NCI-H510A (cell line): ENCODE measurements at regions not wholly inside any gene's neighbourhood (a gene's known extent, or its start where the extent isn't known, plus 50 kb on each side); places are given as distances from the start of the nearest gene placed in this dataset.
"Not testable (repeated sequence)": the region's sequence is repeated elsewhere in the genome, so short reads cannot be mapped to it uniquely, and the experiment has no call there.

Source experiments
- DNase-seq: peaks from one replicate; lab custom pipeline; 2025; lab: John Stamatoyannopoulos, UW

DNA sequence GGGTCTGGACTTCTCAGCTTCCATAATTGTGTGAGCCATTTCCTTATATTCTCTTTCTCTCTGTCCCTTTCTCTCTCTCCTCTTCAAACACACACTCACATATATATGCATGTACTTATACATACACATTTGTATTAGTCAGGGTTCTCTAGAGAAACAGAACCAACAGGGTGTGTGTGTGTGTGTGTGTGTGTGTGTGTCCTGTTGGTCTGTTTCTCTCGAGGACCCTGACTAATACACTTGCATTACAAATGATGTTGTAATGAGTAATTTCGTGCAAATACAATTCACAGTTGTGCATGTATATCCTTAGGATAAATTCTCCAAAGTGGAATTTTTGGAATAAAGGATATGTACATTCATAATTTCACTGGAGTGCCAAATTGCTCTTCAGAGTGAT lies 115.3 kb downstream of the NPIPB5 start:
- DNase-seq, result no peak

DNA sequence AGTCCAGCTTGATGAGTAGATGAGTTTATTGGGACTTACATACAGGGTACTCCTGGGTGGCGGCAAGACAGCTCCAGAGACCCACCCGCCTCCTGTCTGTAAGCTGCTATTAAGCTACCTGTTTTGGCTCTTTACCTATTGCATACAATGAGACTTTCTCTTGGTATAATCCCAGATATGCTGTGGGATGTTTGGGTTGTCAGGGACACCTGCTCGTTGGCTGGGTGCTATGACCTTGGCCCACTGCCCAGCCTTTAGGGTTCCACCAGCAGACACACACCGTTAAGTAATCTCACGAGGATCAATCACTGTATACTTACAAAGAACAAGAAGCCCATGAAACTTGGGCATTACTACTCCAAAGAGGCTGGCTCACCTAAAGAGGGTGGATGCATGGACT lies 116.4 kb downstream of the NPIPB5 start:
- no peak for DNase-seq

DNA sequence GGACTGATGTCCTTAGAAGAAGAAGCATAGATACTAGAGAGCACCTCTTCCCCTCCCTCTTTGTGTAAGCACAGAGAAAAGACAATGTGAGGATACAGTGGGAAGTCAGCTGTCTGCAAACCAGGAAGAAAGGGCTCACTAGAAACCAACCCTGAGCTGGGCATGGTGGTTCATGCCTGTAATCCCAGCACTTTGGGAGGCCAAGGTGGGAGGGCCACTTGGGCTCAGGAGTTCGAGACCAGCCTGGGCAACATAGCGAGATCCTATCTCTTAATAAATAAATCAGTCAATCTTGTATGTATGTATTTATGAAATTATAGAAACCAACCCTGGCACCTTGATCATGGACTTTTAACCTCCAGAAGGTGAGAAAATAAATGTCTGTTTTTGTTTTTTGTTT lies 118.3 kb downstream of the NPIPB5 start:
- no peak for DNase-seq

DNA sequence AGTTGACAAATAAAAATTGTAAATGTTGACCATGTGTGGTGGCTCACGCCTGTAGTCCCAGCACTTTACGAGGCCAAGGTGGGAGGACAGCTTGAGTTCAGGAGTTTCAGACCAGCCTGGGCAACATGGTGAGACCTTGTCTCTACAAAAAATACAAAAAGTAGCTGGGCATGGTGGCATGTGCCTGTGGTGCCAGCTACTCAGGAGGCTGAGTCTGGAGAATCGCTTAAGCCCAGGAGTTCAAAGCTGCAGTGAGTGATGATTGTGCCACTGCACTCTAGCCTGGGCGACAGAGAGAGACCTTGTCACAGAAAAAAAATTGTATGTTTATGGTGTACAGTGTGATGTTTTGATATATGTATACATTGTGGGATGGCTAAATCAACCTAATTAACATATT lies 119.6 kb downstream of the NPIPB5 start:
- DNase-seq, result no peak

DNA sequence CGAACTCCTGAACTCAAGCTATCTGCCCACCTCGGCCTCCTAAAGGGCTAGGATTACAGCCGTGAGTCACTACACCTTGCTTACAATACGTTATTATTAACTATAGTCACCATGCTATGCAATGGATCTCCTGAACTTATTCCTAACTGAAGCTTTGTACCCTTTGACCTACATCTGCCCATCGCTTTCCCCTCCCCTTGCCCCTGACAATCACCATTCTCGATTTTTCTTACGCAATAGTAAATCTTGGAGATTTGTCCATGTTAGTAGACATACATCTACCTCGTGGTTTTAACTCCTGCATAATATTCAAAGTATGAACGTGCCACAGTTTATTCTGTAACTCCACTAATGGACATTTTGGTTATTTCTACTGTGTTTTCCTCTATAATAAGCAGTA lies 120.6 kb downstream of the NPIPB5 start:
- DNase-seq, result no peak

DNA sequence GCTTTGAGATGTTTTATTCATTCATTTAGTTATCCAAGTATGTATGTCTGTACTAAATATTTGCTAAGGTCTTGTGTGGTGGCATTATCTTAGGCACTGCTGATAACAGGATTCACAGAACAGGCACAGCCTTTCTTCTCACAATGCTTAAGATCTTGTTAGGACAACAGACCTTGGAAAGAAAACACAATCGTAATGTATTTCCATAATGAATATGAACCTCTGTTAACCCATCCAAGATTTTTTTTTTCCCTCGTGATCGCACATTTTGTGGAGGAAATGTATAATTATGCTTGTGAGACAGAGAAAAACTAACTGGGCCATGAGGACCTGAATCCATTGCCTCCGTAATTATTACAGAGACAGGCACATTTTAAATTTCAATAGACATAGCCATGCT lies 121.9 kb downstream of the NPIPB5 start:
- DNase-seq, result no peak

DNA sequence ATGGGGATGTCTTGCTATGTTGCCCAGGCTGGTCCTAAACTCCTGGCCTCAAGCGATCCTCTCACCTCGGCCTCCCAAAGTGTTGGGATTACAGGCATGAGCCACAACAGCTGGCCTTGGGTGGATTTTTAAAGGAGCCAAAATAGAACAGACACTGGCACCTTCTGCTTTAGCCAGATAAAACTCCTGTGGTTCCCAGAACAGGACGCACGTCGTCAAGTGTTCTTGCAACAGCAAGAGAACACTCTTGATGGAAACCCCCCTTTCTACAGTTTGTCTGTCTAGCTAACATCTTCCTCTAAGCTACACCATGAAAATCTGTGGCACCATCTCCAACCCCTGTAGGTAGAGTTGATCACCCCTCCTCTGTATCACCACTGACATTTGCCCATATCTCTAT lies 122.6 kb downstream of the NPIPB5 start:
- DNase-seq, result no peak

DNA sequence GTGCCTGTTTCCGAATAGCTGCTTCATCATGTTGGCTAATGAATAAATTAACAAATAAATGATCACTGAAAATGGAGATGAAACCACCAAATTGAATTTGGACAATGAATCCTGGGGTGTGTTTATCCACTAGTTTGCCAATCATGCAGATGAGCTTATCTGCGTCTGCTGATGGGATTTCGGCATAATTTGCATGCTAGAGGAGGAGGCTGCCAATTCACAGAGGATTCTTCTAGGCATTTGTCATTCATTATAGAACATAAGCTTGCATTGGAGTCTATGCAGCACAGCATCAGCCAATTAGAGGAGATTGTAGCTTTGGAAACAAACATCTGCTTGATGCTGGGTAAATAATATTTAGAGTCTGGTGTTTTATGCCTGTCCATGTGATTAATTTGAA lies 123.1 kb downstream of the NPIPB5 start:
- no peak for DNase-seq

DNA sequence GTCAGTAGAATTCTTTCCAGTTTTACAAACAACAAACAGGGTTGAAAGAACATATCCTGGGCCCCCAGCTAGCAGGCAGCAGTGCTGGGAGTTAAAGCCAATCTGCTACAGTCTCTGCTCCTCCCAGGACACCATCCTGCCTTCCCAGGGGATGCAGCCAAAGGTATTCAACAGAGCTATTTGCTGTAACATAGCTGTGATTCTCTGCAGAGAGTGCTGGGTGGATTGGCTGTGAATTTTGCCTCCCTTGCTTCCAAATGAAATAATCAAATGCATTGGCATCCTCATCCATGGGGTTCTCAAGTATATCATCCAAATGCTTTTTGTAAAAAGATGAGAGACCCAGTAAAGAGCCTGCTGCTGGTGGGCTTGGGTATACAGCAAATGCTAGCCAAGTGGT lies 124.3 kb downstream of the NPIPB5 start:
- DNase-seq, result no peak

DNA sequence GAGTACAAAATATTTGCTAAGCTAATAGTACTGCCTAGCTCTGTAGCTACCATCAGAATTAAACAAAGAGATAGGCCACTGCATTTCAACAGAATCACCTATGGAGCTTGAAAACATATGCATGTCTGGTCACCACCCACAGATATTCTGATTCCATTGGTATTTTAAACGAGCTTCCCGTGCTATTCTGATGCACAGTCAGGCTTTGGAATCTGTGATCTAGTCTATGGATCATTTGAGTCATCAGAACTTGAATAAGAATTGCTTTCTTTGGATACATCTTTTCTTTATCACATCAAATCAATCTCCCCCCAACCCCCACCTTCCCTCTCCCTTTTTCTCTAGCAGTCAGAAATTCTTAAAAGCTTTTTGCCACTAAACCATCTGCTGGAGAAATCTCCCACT lies 124.7 kb downstream of the NPIPB5 start:
- DNase-seq, result no peak

DNA sequence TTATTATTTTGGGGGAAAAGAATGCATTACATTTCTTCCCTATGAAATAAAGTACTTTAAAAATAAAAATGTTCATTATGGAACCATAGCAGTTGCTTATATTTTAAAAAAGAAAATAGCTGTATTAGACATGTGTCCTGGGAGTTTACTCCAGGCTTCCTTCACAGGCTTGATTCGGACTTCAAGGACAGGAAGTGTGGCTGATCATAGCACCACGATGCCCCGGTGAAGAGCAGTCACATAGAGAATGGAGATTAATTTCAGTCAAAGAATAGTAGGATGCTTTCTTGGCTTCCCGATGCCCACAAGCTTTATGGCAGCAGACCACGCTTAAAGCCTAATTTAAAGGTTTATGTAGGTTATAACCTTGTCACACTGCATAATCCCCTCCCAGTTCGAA lies 125.1 kb downstream of the NPIPB5 start:
- no peak for DNase-seq

DNA sequence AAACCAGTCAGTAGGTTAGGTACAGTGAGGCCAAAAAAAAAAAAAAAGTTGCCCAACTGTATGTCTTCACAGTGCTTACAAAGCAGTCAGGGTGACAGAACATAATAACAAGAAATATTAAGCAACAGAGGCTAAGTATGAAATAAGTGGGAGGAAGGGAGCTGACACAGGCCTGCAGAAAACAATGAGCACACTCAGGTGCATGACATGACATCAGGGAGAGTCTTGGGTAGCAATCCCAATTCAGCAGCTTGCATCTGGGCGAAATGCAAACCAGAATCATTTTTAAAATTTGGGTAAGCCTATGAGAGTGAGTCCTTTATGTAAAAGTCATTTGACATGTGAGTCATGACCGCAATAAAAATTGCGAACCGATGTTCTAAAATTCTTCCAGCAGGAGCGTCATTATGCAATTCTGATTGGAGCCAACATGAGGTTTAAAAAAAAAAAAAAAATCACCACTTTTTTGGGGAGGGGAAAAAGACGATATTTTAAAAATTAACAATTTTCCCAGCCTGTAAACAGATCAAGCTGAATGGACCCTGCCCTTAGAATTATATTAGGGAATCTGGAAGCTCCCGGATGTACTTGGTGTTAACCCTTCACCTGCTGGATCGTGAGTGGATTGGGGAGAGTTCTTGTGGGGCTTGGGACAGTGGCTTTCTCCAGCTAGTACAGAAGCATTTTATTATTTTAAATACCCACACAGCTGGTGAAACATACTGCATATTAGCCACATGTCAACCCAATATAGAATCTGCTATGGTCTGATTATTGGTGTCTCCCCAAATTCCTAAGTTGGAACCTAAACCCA lies 127.9 kb downstream of the NPIPB5 start:
- DNase-seq, result no peak

DNA sequence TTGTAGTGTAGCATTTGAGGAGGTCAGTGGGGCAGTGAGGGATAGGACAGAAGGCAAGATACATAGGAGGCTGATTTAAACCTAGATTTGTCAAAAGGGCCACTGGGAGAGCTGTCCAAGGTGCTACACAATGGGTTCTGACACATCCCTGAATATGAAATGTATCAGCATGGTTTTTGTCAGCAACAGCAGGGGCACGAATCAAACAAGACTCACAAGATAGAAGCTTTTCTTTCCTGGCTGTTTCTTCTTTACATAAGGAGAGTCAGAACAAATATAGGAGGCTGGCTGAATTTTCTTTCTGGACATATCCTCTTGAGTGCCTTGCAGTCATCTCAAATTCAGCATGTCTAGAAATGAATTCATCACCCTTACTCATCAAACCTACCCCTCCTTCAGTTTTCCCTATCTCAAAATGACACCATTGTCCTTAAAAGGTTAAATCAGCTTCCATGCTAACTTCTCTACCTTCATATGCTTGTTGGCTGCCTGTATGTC lies 130.5 kb downstream of the NPIPB5 start:
- DNase-seq, result no peak

DNA sequence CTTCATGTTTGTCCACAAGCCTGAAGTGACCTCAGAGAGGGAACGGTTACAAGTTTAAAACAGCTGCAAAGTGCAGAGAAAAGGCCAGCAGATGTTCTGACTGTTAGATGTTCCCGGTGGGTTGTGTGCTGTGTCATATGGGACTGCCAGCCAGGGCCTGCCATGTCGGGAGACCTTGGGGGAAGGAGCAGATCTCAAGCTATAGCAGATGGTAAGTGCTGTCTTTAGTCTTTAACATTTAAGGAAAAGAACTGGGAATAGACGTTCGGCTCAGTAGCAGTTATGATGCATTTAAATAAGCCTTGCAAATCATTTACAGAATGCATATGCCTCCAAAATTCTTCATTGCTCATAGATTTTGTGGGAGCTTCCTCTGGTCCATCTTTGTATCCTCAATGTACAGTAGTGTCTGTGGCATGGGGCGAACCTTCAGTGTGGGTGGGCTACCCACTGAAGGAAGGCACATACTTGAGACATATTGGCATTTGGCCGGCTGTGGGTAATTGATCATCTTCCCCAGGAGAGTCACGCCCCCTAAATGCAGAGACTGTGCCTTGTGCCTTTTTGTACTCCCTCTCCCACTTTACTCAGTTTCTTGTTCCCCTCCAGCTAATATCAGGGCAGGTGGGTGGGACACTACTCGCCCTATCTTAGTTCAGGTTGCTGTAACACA lies 131.9 kb downstream of the NPIPB5 start:
- DNase-seq, result no peak

DNA sequence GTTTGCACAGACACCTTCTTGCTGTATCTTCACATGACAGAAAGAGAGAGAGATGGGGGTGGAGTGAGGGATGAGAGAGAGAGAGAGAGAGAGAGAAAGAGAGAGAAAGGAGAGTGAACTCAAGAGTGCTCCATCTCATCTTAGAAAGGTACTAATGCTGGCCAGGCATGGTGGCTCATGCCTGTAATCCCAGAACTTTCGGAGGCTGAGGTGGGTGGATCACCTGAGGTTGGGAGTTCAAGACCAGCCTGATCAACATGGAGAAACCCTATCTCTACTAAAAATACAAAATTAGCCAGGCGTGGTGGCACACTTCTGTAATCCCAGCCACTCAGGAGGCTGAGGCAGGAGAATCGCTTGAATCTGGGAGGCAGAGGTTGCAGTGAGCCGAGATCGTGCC lies 132.5 kb downstream of the NPIPB5 start:
- DNase-seq, result not testable (repeated sequence)

DNA sequence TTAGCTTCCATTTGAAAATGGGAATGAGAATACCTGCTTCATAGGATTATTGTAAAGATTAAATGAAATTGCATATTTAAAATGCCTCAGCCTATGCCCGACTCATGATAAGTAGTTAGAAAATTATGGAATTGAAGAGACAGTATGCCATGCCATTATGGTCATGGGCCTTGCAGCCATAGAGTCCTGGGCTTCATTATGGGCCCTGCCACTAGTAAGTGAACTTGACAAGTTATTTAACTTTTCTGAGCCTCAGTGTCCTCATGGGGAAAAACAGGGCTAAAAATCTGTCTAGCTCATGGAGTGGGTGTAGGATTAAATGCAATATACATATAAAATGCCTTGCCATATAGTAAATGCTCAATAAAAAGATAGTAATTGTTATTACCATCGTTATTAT lies 133.2 kb downstream of the NPIPB5 start:
- no peak for DNase-seq

DNA sequence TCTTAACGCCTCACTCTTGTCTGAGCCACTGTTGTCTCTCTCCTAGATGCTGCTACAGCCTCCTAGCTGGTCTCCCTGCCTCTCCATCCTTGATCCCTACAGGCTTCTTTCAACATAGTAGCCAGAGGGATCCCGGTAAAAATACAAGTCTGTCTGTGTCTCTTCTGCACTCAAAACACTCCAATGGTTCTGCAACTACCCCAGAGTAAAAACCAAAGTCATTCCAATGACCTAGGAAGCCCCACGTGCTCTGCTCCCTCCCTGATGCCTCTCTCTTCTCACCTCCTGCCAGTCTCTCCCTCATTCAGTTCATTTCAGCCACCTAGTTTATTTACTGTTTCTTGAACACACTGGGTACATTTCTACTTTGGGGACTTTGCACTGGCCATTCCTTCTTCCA lies 135.2 kb downstream of the NPIPB5 start:
- no peak for DNase-seq

DNA sequence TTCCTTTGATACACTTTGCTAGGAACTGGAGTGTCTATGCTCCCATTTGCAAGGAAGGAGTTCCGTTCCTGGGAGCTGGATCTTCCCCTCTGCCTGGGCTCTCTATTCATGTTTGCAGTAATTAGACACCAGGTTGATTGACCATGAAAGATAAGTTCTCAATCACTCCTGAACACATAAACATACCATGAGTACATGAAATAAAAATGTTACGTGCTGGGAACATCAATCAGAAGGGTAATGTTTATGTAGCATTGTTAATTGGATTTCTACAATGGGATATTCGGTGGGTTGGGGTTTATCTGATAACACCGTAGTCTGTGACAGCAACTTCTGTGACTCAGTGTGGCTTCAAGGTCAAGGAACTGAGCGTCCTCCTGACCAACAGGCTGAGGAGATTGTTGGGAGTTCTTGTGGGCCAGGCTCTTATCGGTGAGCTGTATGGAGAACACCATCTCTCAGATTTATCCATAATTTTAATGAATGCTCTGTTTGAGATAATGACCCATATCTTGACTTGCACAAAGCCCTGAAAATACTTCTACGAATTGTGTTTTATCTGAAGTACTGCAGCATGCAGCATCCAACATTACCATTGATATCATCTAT lies 136.4 kb downstream of the NPIPB5 start:
- DNase-seq, result no peak

DNA sequence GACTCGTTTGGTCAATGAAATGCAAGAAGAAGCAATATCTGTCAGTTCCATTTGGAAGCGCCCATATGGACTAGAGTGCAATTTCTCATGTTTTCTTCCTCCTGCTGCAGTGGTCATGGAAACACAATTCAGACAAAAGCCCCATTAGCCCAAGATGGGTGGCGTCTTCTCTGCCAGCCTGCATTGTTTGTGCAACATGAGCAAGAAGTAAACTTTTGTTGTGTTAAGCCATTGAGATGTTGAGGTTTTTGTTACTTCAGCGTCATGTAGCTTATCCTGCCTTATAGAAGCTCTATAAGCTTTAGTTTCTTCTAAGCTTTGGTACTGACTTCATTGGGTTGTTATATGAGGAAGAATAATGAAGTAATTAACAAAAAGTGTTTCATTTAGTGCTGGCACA lies 137.4 kb downstream of the NPIPB5 start:
- no peak for DNase-seq

DNA sequence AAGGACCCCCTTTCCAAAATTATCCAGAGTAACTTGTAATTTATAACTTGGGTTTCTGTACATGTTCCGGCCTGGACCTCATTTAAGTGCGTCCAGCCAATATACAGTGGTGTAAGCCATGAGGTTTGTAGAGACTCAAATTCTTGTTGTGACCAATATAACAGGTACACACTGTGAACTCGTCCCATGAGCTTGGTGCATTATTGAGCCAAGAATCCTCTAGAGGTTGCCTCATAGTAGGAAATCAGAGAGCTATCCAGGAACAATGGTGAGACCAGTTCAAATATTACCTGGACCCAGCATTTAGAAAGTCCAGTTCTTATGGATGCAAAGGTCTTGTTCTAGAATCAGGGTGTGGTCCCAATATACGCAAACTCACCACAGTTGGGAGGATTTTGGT lies 138.2 kb downstream of the NPIPB5 start:
- no peak for DNase-seq

DNA sequence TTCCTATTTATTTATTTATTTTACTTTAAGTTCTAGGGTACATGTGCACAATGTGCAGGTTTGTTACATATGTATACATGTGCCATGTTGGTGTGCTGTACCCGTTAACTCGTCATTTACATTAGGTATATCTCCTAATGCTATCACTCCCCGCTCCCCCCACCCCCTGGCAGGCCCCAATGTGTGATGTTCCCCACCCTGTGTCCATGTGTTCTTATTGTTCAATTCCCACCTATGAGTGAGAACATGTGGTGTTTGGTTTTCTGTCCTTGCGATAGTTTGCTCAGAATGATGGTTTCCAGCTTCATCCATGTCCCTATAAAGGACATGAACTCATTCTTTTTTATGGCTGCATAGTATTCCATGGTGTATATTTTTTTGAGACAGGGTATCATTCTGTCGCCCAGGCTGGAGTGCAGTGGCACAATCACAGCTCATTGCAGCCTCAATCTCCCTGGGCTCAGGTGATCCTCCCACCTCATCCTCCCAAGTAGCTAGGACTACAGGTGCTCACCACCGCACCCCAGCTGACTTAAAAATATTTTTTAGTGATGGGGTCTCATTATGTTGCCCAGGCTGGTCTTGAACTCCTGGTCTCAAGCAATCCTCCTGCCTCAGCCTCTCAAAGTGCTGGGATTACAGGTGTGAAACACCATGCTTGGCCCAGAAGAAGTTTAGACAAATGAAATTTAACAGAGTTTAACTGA lies 140.6 kb downstream of the NPIPB5 start:
- not testable (repeated sequence) for DNase-seq

DNA sequence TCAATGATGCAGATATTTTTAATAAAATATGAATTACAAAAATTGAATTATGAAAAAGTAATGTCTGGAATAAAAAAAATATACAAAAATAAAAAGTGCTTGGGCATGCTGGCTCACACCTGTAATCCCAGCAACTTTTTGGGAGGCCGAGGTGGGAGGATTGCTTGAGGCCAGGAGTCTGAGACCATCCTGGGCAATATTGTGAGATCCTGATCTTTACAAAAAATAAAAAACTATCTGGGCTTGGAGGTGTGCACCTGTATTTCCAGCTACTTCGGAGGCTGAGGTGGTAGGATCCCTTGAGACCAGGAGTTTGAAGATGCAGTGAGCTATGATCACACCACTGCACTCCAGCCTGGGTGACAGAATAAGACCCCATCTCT lies 141.8 kb downstream of the NPIPB5 start:
- no peak for DNase-seq

DNA sequence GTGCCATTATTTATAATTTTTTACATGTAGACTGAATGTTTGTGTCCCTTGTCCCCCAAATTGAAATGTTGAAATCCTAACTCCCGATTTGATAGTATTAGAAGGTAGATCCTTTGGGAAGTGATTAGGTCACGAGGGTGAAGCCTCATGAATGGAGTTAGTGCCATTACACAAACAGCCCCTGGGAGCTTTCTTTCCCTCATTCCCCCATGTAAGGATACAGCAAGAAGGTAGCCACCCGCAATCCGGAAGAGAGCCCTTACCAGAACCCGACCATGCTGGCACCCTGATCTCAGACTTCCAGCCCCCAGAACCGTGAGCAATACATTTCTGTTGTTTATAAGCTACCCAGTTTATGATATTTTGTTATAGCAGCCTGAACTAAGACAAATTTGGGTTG lies 143.2 kb downstream of the NPIPB5 start:
- DNase-seq, result no peak
